GM12878 (cell line): ENCODE measurements at regions not wholly inside any gene's neighbourhood (a gene's known extent, or its start where the extent isn't known, plus 50 kb on each side); places are given as distances from the start of the nearest gene placed in this dataset.

ENCODE experiments used
- ATAC-seq: fragments of 200-7000 bp; cut with Tn5 transposase; 3 replicates; pipeline ENCODE4 v1.9.1; 2020; ENCODE audit warnings: mild to moderate bottlenecking, moderate library complexity
- BruUV-seq: library from RNA; stranded (reverse); fragments of 400-500 nt; replicated peaks from 2 replicates; lab custom pipeline; 2021; lab: Mats Ljungman, UMichigan
- CTCF ChIA-PET: fragments of 300-600 bp; sonication (Branson Sonifier 250); formaldehyde crosslinking; extraction: SDS; loops from one replicate; lab custom pipeline; 2021; ENCODE audit warnings: inconsistent platforms; lab: Yijun Ruan, JAX
- POLR2A ChIA-PET: fragments of 350-600 bp; formaldehyde crosslinking; extraction: SDS; loops from one replicate; lab custom pipeline; 2021; ENCODE audit warnings: inconsistent platforms; lab: Charles Lee
- RAD21 ChIA-PET: fragments of 300-600 bp; sonication (Branson Sonifier 250); formaldehyde crosslinking; loops from one replicate; lab custom pipeline; 2023; ENCODE audit warnings: antibody characterized with exemption; ENCODE audit not compliant: unreplicated experiment; lab: Charles Lee
- SMC1A ChIA-PET: fragments of 300-600 bp; sonication (Branson Sonifier 250); formaldehyde crosslinking; loops from one replicate; lab custom pipeline; 2023; ENCODE audit not compliant: unreplicated experiment, uncharacterized antibody; lab: Charles Lee
- DNase-seq: peaks from one replicate; pipeline ENCODE4 v3.0.0-alpha.2; 2011; ENCODE audit warnings: low read depth, low spot score
- FAIRE-seq: peaks from 3 replicates; lab custom pipeline; 2011; peaks lifted over from hg19 to GRCh38; lab: Jason Lieb, UNC
- H2AFZ ChIP-seq: 2 replicates; pipeline ENCODE4 v1.6.0; 2011; ENCODE audit warnings: low read depth, low read length, control low read depth; ENCODE audit not compliant: control insufficient read depth
- H3K27ac ChIP-seq: 2 replicates; pipeline ENCODE4 v1.5.1; 2011; ENCODE audit warnings: control low read depth; ENCODE audit not compliant: control insufficient read depth, insufficient read depth
- H3K27me3 ChIP-seq, 2 experiments: replicated peaks in 1 of 2; 2 replicates each; pipeline versions ENCODE4 v1.6.0 to v1.6.1; 2011; ENCODE audit warnings: low read length in 1 of 2; ENCODE audit not compliant: control insufficient read depth in 2 of 2, insufficient read depth in 2 of 2
- H3K36me3 ChIP-seq, 2 experiments: 2 replicates each; pipeline ENCODE4 v1.5.1; 2011; ENCODE audit warnings: low read length in 1 of 2; ENCODE audit not compliant: control insufficient read depth in 2 of 2, insufficient read depth in 2 of 2
- H3K4me1 ChIP-seq: 2 replicates; pipeline ENCODE4 v1.6.1; 2011; ENCODE audit warnings: mild to moderate bottlenecking, low read length, moderate library complexity, mixed read lengths; ENCODE audit not compliant: control insufficient read depth, insufficient read depth
- H3K4me2 ChIP-seq: 2 replicates; pipeline ENCODE4 v1.6.0; 2011; ENCODE audit warnings: control low read depth; ENCODE audit not compliant: control insufficient read depth, insufficient read depth
- H3K4me3 ChIP-seq: fragments of 200-600 bp; sonication (generic); 2 replicates; pipeline ENCODE4 v1.5.1; 2016
- H3K79me2 ChIP-seq: 2 replicates; pipeline ENCODE4 v1.6.0; 2011; ENCODE audit warnings: low read length; ENCODE audit not compliant: control insufficient read depth, insufficient read depth
- H3K9ac ChIP-seq: 2 replicates; pipeline ENCODE4 v1.8.0; 2011; ENCODE audit warnings: low read length, control low read depth, mixed read lengths; ENCODE audit not compliant: control insufficient read depth, insufficient read depth
- H3K9me3 ChIP-seq: replicated peaks from 3 replicates; pipeline ENCODE4 v1.5.1; 2011; ENCODE audit warnings: mild to moderate bottlenecking, low read length; ENCODE audit not compliant: control insufficient read depth, insufficient read depth
- H4K20me1 ChIP-seq: 2 replicates; pipeline ENCODE4 v1.6.0; 2011; ENCODE audit not compliant: control insufficient read depth, insufficient read depth
- BMI1 ChIP-seq: fragments of 450-650 bp; IDR thresholded peaks from 2 replicates; pipeline ENCODE4 v1.6.1; 2016; ENCODE audit warnings: mild to moderate bottlenecking, moderate library complexity, borderline replicate concordance
- BRCA1 ChIP-seq: IDR thresholded peaks from 2 replicates; pipeline ENCODE4 v1.6.1; 2011; ENCODE audit warnings: low read depth, low read length, improper control_type of control experiment
- CREM ChIP-seq: IDR thresholded peaks from 2 replicates; pipeline ENCODE4 v1.6.1; 2014; ENCODE audit warnings: antibody characterized with exemption, low read depth
- ETV6 ChIP-seq, 2 experiments: fragments of 450-650 bp in 1 of 2; IDR thresholded peaks in 1 of 2; conservative IDR thresholded peaks in 1 of 2; 2 replicates each; pipeline ENCODE4 v1.6.1; 2014; ENCODE audit warnings: antibody characterized with exemption in 1 of 2, borderline replicate concordance in 1 of 2, low read depth in 1 of 2, mild to moderate bottlenecking in 1 of 2, moderate library complexity in 1 of 2
- MTA2 ChIP-seq: fragments of 450-650 bp; IDR thresholded peaks from 2 replicates; pipeline ENCODE4 v1.6.1; 2016; ENCODE audit warnings: low read depth, mild to moderate bottlenecking, moderate library complexity
- PAX5 ChIP-seq: IDR thresholded peaks from 2 replicates; pipeline ENCODE4 v1.6.1; 2011; ENCODE audit warnings: low read depth, low read length, borderline replicate concordance
- PBX3 ChIP-seq: IDR thresholded peaks from 2 replicates; pipeline ENCODE4 v1.6.1; 2011; ENCODE audit warnings: mild to moderate bottlenecking, low read depth, low read length, moderate library complexity; ENCODE audit not compliant: insufficient replicate concordance
- SUPT20H ChIP-seq: IDR thresholded peaks from 2 replicates; pipeline ENCODE4 v1.6.1; 2011; ENCODE audit warnings: low read depth, mild to moderate bottlenecking, low read length, moderate library complexity, borderline replicate concordance; ENCODE audit not compliant: control insufficient read depth
- TAF1 ChIP-seq: IDR thresholded peaks from 2 replicates; pipeline ENCODE4 v1.6.1; 2011; ENCODE audit warnings: mild to moderate bottlenecking, low read depth, low read length, borderline replicate concordance
- TBL1XR1 ChIP-seq: IDR thresholded peaks from 2 replicates; pipeline ENCODE4 v1.6.1; 2012; ENCODE audit warnings: low read depth, low read length, improper control_type of control experiment
- USF1 ChIP-seq: IDR thresholded peaks from 2 replicates; pipeline ENCODE4 v1.6.1; 2011; ENCODE audit warnings: borderline replicate concordance, low read depth, mild to moderate bottlenecking, moderate library complexity, mixed read lengths, low read length; ENCODE audit not compliant: insufficient read depth; ENCODE audit errors: extremely low read length
- ZBTB40 ChIP-seq: fragments of 450-650 bp; IDR thresholded peaks from 2 replicates; pipeline ENCODE4 v1.6.1; 2016; ENCODE audit warnings: mild to moderate bottlenecking, moderate library complexity, borderline replicate concordance
- WGBS: methylation state at CpG from one replicate; pipeline ENCODE4 v1.1.6; 2016; ENCODE audit warnings: low lambda C conversion rate; ENCODE audit not compliant: insufficient replicate concordance, insufficient coverage; ENCODE audit errors: missing lambda C conversion rate; 5-methylcytosine and 5-hydroxymethylcytosine counted together
- in situ Hi-C: fragments of 300-500 bp; cut with MboI; formaldehyde crosslinking; loops from 9 replicates; pipeline ENCODE4 v1.14.3; 2018; ENCODE audit warnings: mixed read lengths
- intact Hi-C: fragments of 100-400 bp; cut with micrococcal nuclease; formaldehyde crosslinking; loops from one replicate; pipeline ENCODE4 v1.14.2; 2022; ENCODE audit not compliant: unreplicated experiment
- TF ChIP-seq, protein P1 (sequence below): IDR thresholded peaks from 2 replicates; pipeline ENCODE4 v1.6.1; 2012; ENCODE audit warnings: low read length, inconsistent platforms

DNA sequence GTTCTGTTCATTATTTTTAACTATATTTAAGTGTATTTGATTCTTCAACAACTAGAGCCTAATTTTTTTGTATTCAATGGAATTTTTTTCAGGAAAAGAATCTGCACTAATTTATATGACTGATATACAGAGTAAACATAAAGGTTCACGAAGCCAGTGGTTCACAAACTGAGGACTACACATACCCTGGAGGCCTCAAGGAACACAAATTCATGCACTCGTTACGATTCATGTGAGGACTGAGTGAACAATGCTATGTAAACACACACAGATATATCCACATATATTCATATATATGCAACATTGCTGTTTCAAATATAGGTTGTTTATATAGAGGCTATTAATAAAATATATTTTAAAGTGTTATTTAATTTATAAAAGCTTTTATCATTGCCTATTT is 137.8 kb downstream of the PHLDA1 start:
- H4K20me1 ChIP-seq = no peaks in the 10 kb centered on the region
- WGBS = 70% methylated on average over 3 of the region's 3 CpGs
- CTCF ChIA-PET = interaction anchor here (1.0 kb wide), 1 partner anchor 16 kb away, joined by 3 read pairs; no protein-coding TSS in a partner anchor

More for the DNA sequence above, 137.8 kb downstream of the PHLDA1 start:
- H3K36me3 ChIP-seq = no peaks in the 10 kb centered on the region
- H3K4me3 ChIP-seq = no peak overlapping the region
- no peak for FAIRE-seq
- intact Hi-C loops = no loop called here
- no TSS peak for BruUV-seq
- no peak for TF ChIP-seq PAX5
- TF ChIP-seq, protein P1, sequence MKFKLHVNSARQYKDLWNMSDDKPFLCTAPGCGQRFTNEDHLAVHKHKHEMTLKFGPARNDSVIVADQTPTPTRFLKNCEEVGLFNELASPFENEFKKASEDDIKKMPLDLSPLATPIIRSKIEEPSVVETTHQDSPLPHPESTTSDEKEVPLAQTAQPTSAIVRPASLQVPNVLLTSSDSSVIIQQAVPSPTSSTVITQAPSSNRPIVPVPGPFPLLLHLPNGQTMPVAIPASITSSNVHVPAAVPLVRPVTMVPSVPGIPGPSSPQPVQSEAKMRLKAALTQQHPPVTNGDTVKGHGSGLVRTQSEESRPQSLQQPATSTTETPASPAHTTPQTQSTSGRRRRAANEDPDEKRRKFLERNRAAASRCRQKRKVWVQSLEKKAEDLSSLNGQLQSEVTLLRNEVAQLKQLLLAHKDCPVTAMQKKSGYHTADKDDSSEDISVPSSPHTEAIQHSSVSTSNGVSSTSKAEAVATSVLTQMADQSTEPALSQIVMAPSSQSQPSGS = no peak
- TF ChIP-seq MTA2 = no peak
- no peak for TF ChIP-seq PBX3
- no peak for TF ChIP-seq ZBTB40
- TF ChIP-seq CREM = no peak
- TF ChIP-seq TAF1 = no peak
- no peak for TF ChIP-seq BRCA1
- TF ChIP-seq BMI1 = no peak
- no peak for TF ChIP-seq SUPT20H
- no peak for TF ChIP-seq USF1
- TF ChIP-seq ETV6 (conservative IDR thresholded peaks at IDR 0.05 in 1 of 2, IDR thresholded peaks at IDR 0.05 in 1 of 2; ENCODE audit: borderline replicate concordance in 1 of 2, low read depth in 1 of 2) = no peak
- no peak for TF ChIP-seq TBL1XR1
- no peak overlapping the region for H2AFZ ChIP-seq
- H3K9ac ChIP-seq = no peak overlapping the region
- RAD21 ChIA-PET = no interaction called here
- no peak overlapping the region for H3K27ac ChIP-seq
- POLR2A ChIA-PET = no interaction called here
- in situ Hi-C loops = no loop called here
- no peaks in the 10 kb centered on the region for H3K9me3 ChIP-seq
- no peak for ATAC-seq
- no peak for DNase-seq
- no peaks in the 10 kb centered on the region for H3K79me2 ChIP-seq
- SMC1A ChIA-PET = interaction anchor here (1.3 kb wide), 1 partner anchor 18 kb away, joined by 4 read pairs; no protein-coding TSS in a partner anchor
- H3K4me1 ChIP-seq = no peaks in the 10 kb centered on the region
- H3K27me3 ChIP-seq = no peaks in the 10 kb centered on the region
- H3K4me2 ChIP-seq = no peak overlapping the region
